ENCODE measurements at regions not wholly inside any gene's neighbourhood (a gene's known extent, or its start where the extent isn't known, plus 50 kb on each side); places are given as distances from the start of the nearest gene placed in this dataset.

GRCh38 chr6:168735268-168735949 lies 294.4 kb downstream of the SMOC2 start:
- DNase-seq (ENCODE audit: low read depth, low spot score): no peak
- no peak for TF ChIP-seq POLR2AphosphoS5 (IDR thresholded peaks at IDR 0.05; ENCODE audit: borderline replicate concordance, low read depth, low read length)
- TF ChIP-seq EZH2 (IDR thresholded peaks at IDR 0.05): no peak
- no peak for TF ChIP-seq FOXP2 (optimal IDR thresholded peaks at IDR 0.05; ENCODE audit: control extremely low read depth, extremely low read length, insufficient read depth)
- no peak overlapping the region for H3K9ac ChIP-seq (ENCODE audit: insufficient read length)
- H3K9me3 ChIP-seq (ENCODE audit: low read depth, low read length): no peaks in the 10 kb centered on the region
- no peak overlapping the region for H3K27ac ChIP-seq
- H3K36me3 ChIP-seq (ENCODE audit: insufficient read depth, low read length): no peaks in the 10 kb centered on the region
- H3K4me3 ChIP-seq: no peak overlapping the region

GRCh38 chr6:168734523-168734922 lies 293.5 kb downstream of the SMOC2 start:
- H3K9me3 ChIP-seq (ENCODE audit: low read depth, low read length): no peaks in the 10 kb centered on the region
- DNase-seq (ENCODE audit: low read depth, low spot score): no peak
- no peaks in the 10 kb centered on the region for H3K36me3 ChIP-seq (ENCODE audit: insufficient read depth, low read length)
- TF ChIP-seq EZH2 (IDR thresholded peaks at IDR 0.05) (no peak), FOXP2 (optimal IDR thresholded peaks at IDR 0.05; ENCODE audit: control extremely low read depth, extremely low read length, insufficient read depth) (no peak), POLR2AphosphoS5 (IDR thresholded peaks at IDR 0.05; ENCODE audit: borderline replicate concordance, low read depth, low read length) (no peak)
- no peak overlapping the region for H3K4me3 ChIP-seq
- H3K9ac ChIP-seq (ENCODE audit: insufficient read length): no peak overlapping the region
- H3K27ac ChIP-seq: no peak overlapping the region

- TF ChIP-seq POLR2AphosphoS5 (IDR thresholded peaks at IDR 0.05; ENCODE audit: borderline replicate concordance, low read depth, low read length) (no peak), EZH2 (IDR thresholded peaks at IDR 0.05) (no peak), FOXP2 (optimal IDR thresholded peaks at IDR 0.05; ENCODE audit: control extremely low read depth, extremely low read length, insufficient read depth) (no peak)
- no peak overlapping the region for H3K9ac ChIP-seq (ENCODE audit: insufficient read length)
- H3K27ac ChIP-seq: no peak overlapping the region
- no peak for DNase-seq (ENCODE audit: low read depth, low spot score)
- no peaks in the 10 kb centered on the region for H3K9me3 ChIP-seq (ENCODE audit: low read depth, low read length)
- H3K4me3 ChIP-seq: no peak overlapping the region
- H3K36me3 ChIP-seq (ENCODE audit: insufficient read depth, low read length): no peaks in the 10 kb centered on the region
Measured at GRCh38 chr6:168732676-168733075, 291.7 kb downstream of the SMOC2 start.

GRCh38 chr6:168730931-168731716 lies 290.1 kb downstream of the SMOC2 start:
- Histone ChIP-seq H3K27ac (no peak overlapping the region), H3K9me3 (ENCODE audit: low read depth, low read length) (no peaks in the 10 kb centered on the region), H3K9ac (ENCODE audit: insufficient read length) (no peak overlapping the region), H3K4me3 (no peak overlapping the region), H3K36me3 (ENCODE audit: insufficient read depth, low read length) (no peaks in the 10 kb centered on the region)
- TF ChIP-seq FOXP2 (optimal IDR thresholded peaks at IDR 0.05; ENCODE audit: control extremely low read depth, extremely low read length, insufficient read depth): no peak
- TF ChIP-seq EZH2 (IDR thresholded peaks at IDR 0.05): no peak
- no peak for TF ChIP-seq POLR2AphosphoS5 (IDR thresholded peaks at IDR 0.05; ENCODE audit: borderline replicate concordance, low read depth, low read length)
- no peak for DNase-seq (ENCODE audit: low read depth, low spot score)

GRCh38 chr6:168728056-168728455 lies 287.1 kb downstream of the SMOC2 start:
- Histone ChIP-seq H3K9ac (ENCODE audit: insufficient read length) (no peak overlapping the region), H3K9me3 (ENCODE audit: low read depth, low read length) (no peaks in the 10 kb centered on the region), H3K36me3 (ENCODE audit: insufficient read depth, low read length) (no peaks in the 10 kb centered on the region), H3K27ac (no peak overlapping the region), H3K4me3 (no peak overlapping the region)
- no peak for DNase-seq (ENCODE audit: low read depth, low spot score)
- TF ChIP-seq EZH2 (IDR thresholded peaks at IDR 0.05) (no peak), POLR2AphosphoS5 (IDR thresholded peaks at IDR 0.05; ENCODE audit: borderline replicate concordance, low read depth, low read length) (no peak), FOXP2 (optimal IDR thresholded peaks at IDR 0.05; ENCODE audit: control extremely low read depth, extremely low read length, insufficient read depth) (no peak)

- DNase-seq (ENCODE audit: low read depth, low spot score): no peak
- no peaks in the 10 kb centered on the region for H3K36me3 ChIP-seq (ENCODE audit: insufficient read depth, low read length)
Measured at GRCh38 chr6:168726312-168726856, 285.4 kb downstream of the SMOC2 start.

GRCh38 chr6:168725802-168726201 lies 284.8 kb downstream of the SMOC2 start:
- Histone ChIP-seq H3K9me3 (ENCODE audit: low read depth, low read length) (no peaks in the 10 kb centered on the region), H3K9ac (ENCODE audit: insufficient read length) (no peak overlapping the region), H3K4me3 (no peak overlapping the region), H3K27ac (no peak overlapping the region), H3K36me3 (ENCODE audit: insufficient read depth, low read length) (no peaks in the 10 kb centered on the region)
- TF ChIP-seq FOXP2 (optimal IDR thresholded peaks at IDR 0.05; ENCODE audit: control extremely low read depth, extremely low read length, insufficient read depth): no peak
- DNase-seq (ENCODE audit: low read depth, low spot score): no peak

More at GRCh38 chr6:168726312-168726856, 285.4 kb downstream of the SMOC2 start:
- no peak overlapping the region for H3K27ac ChIP-seq
- no peak overlapping the region for H3K4me3 ChIP-seq
- H3K9ac ChIP-seq (ENCODE audit: insufficient read length): no peak overlapping the region
- no peaks in the 10 kb centered on the region for H3K9me3 ChIP-seq (ENCODE audit: low read depth, low read length)
- TF ChIP-seq EZH2 (IDR thresholded peaks at IDR 0.05) (no peak), FOXP2 (optimal IDR thresholded peaks at IDR 0.05; ENCODE audit: control extremely low read depth, extremely low read length, insufficient read depth) (no peak), POLR2AphosphoS5 (IDR thresholded peaks at IDR 0.05; ENCODE audit: borderline replicate concordance, low read depth, low read length) (no peak)
